ENCODE measurements at regions not wholly inside any gene's neighbourhood (a gene's known extent, or its start where the extent isn't known, plus 50 kb on each side); places are given as distances from the start of the nearest gene placed in this dataset.

- TF ChIP-seq CTCF (IDR thresholded peaks at IDR 0.05): no peak
- TF ChIP-seq POLR2A (IDR thresholded peaks at IDR 0.05): no peak
Measured at GRCh38 chr11:24070435-24070834, 426.4 kb upstream of the LUZP2 start.
